MM.1S (cell line): ENCODE measurements at regions not wholly inside any gene's neighbourhood (a gene's known extent, or its start where the extent isn't known, plus 50 kb on each side); places are given as distances from the start of the nearest gene placed in this dataset.

ENCODE experiments used
- EZH2 ChIP-seq: fragments of 300-600 bp; sonication (generic); optimal IDR thresholded peaks from 2 replicates; pipeline ENCODE3; 2017; ENCODE audit warnings: low read depth, mild to moderate bottlenecking, antibody characterized with exemption, low read length, mixed read lengths
- EZH2phosphoT487 ChIP-seq: fragments of 300-600 bp; sonication (generic); IDR thresholded peaks from 2 replicates; pipeline ENCODE4 v1.6.1; 2018; ENCODE audit warnings: antibody characterized with exemption, low read length
- TF ChIP-seq, protein P1 (sequence below): fragments of 300-600 bp; sonication (generic); IDR thresholded peaks from 2 replicates; pipeline ENCODE4 v1.5.1; 2016; ENCODE audit warnings: antibody characterized with exemption, low read length, mixed read lengths

DNA sequence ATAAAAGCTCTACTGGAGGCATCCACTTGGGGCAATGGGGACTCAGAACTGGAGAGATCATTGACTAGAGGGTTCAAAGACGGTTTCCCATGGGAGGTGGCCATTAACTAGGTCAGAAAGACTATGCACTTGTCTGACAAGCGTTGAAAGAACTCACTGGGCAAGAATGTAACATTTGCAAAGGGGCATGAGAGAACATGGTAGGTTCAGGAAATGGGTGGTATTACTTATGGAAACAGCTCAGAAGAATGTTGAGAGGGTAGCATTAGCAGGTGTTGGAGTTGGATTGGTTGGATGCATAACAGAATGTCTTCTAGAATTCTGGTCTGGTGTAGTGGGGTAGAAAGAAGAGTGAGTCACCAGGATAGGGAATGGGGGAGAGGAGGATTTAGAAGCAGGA is 119.1 kb upstream of the CDCA7L start:
- TF ChIP-seq, protein P1, sequence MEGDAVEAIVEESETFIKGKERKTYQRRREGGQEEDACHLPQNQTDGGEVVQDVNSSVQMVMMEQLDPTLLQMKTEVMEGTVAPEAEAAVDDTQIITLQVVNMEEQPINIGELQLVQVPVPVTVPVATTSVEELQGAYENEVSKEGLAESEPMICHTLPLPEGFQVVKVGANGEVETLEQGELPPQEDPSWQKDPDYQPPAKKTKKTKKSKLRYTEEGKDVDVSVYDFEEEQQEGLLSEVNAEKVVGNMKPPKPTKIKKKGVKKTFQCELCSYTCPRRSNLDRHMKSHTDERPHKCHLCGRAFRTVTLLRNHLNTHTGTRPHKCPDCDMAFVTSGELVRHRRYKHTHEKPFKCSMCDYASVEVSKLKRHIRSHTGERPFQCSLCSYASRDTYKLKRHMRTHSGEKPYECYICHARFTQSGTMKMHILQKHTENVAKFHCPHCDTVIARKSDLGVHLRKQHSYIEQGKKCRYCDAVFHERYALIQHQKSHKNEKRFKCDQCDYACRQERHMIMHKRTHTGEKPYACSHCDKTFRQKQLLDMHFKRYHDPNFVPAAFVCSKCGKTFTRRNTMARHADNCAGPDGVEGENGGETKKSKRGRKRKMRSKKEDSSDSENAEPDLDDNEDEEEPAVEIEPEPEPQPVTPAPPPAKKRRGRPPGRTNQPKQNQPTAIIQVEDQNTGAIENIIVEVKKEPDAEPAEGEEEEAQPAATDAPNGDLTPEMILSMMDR, result no peak
- TF ChIP-seq EZH2, result no peak
- no peak for TF ChIP-seq EZH2phosphoT487
